ENCODE measurements at regions not wholly inside any gene's neighbourhood (a gene's known extent, or its start where the extent isn't known, plus 50 kb on each side); places are given as distances from the start of the nearest gene placed in this dataset.

DNA sequence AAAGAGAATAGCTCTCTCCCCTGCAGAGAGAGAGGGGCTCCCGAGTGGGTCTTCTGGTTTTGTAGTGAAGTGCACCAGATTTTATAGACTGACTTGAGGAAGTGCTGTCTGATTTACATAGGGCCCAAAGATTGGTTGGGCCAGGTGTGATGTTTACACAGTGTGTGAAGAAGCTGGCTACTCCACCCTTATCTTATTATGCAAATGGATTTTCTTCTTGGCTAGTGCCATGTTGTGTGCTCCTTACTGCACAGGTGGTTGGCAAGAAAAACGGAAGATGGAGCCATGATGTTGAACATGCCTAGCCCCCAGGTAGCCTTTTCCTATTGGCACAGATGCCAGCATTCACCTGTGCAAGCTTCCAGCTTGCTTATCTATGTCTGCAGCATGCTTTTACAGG lies 112.4 kb upstream of the ARHGAP24 start:
- Histone ChIP-seq H3K27me3 (no peaks in the 10 kb centered on the region), H3K27ac (replicated peaks in 1 of 4) (no peak overlapping the region), H3K36me3 (no peaks in the 10 kb centered on the region), H3K4me1 (no peaks in the 10 kb centered on the region), H3K4me3 (no peak overlapping the region), H3K9me3 (no peaks in the 10 kb centered on the region)
- no peak for DNase-seq (ENCODE audit: extremely low spot score)
- intact Hi-C loops (cut with DNase I) = no loop called here
- 82% methylated on average over 2 of the region's 2 CpGs for WGBS
- TF ChIP-seq, protein P1, sequence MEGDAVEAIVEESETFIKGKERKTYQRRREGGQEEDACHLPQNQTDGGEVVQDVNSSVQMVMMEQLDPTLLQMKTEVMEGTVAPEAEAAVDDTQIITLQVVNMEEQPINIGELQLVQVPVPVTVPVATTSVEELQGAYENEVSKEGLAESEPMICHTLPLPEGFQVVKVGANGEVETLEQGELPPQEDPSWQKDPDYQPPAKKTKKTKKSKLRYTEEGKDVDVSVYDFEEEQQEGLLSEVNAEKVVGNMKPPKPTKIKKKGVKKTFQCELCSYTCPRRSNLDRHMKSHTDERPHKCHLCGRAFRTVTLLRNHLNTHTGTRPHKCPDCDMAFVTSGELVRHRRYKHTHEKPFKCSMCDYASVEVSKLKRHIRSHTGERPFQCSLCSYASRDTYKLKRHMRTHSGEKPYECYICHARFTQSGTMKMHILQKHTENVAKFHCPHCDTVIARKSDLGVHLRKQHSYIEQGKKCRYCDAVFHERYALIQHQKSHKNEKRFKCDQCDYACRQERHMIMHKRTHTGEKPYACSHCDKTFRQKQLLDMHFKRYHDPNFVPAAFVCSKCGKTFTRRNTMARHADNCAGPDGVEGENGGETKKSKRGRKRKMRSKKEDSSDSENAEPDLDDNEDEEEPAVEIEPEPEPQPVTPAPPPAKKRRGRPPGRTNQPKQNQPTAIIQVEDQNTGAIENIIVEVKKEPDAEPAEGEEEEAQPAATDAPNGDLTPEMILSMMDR (IDR thresholded peaks at IDR 0.05) = no peak
- TF ChIP-seq EP300 (IDR thresholded peaks at IDR 0.05) (no peak), POLR2A (IDR thresholded peaks at IDR 0.05; ENCODE audit: low read depth) (no peak), POLR2AphosphoS5 (IDR thresholded peaks at IDR 0.05) (no peak)

DNA sequence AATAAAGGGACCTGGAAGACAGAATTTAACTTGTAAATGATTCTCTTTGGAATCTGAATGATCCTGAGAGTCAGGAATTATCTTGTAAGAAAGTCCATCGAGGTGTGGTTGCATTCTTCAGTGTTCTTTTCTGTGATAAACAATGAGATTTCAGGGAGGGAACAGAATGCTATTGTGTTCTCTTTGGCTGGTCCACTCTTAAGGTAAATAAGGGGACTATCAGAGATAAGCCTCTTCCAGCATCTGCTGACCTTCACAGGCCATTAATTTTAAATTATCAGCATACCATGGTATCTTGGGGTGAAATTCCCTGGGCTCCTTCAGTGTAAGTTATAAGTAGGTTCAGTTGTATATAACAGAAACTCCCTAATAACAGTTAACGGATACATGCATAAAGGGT lies 107.1 kb upstream of the ARHGAP24 start:
- no peak for DNase-seq (ENCODE audit: extremely low spot score)
- H3K4me1 ChIP-seq = peaks cover 0 to 4% (median 0%) of the 10 kb centered on the region in 4 donors
- TF ChIP-seq, protein P1 (IDR thresholded peaks at IDR 0.05) = no peak
- TF ChIP-seq POLR2AphosphoS5 (IDR thresholded peaks at IDR 0.05) (no peak), POLR2A (IDR thresholded peaks at IDR 0.05; ENCODE audit: low read depth) (no peak), EP300 (IDR thresholded peaks at IDR 0.05) (no peak)
- WGBS = 64% methylated on average over 2 of the region's 2 CpGs
- intact Hi-C loops (cut with DNase I) = no loop called here
- no peak overlapping the region for H3K4me3 ChIP-seq
- H3K36me3 ChIP-seq = no peaks in the 10 kb centered on the region
- no peak overlapping the region for H3K27ac ChIP-seq (replicated peaks in 1 of 4)
- no peaks in the 10 kb centered on the region for H3K9me3 ChIP-seq
- no peaks in the 10 kb centered on the region for H3K27me3 ChIP-seq

DNA sequence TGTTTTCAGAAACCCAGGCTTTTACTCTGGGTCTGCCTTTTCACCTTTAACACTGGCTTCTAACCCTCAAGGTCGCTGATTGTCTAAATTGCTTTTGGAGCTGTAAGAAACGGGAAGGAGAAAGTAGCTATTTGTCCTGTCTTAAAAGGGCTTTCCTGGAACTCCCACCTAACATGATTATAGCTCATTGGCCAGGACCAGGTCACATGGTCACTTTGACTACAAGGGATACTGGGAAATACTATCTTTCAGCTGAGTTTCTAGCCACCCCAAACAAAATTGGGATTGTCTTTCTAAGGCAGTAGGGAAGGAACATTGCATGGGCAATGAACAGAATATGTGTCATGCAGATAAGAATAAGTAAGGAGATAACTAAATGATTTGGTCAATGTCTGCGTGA lies 106.7 kb upstream of the ARHGAP24 start:
- intact Hi-C loops (cut with DNase I) = no loop called here

DNA sequence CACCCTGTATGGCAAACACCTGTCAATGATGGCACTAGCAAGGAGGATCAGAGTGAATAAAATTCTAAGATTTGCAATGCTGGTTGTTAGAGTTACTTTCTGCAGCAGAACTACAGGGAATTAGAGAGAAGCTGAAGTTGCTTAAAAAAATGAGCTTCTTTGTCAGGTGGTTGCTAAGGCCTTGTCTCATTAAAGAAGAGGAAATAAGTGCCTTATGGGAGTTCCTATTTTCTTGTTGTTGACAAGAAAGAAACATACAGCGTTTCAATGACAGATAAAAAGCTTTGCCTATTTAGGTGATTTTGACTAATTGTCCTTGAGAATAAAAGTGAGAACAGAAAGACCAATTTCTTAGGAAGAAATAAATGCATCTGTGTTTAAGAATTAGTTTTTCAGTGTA lies 106.0 kb upstream of the ARHGAP24 start:
- H3K9me3 ChIP-seq = no peaks in the 10 kb centered on the region
- no peak overlapping the region for H3K27ac ChIP-seq (replicated peaks in 1 of 4)
- H3K27me3 ChIP-seq = no peaks in the 10 kb centered on the region
- DNase-seq (ENCODE audit: extremely low spot score) = no peak
- no peaks in the 10 kb centered on the region for H3K36me3 ChIP-seq
- WGBS = 64% methylated on average over 1 of the region's 1 CpG
- H3K4me1 ChIP-seq = peaks cover 0 to 4% (median 0%) of the 10 kb centered on the region in 4 donors
- intact Hi-C loops (cut with DNase I) = no loop called here
- H3K4me3 ChIP-seq = no peak overlapping the region
- TF ChIP-seq POLR2A (IDR thresholded peaks at IDR 0.05; ENCODE audit: low read depth) (no peak), EP300 (IDR thresholded peaks at IDR 0.05) (no peak), POLR2AphosphoS5 (IDR thresholded peaks at IDR 0.05) (no peak)
- TF ChIP-seq, protein P1 (IDR thresholded peaks at IDR 0.05) = no peak

More for the DNA sequence above, 106.7 kb upstream of the ARHGAP24 start:
- 72% methylated on average over 3 of the region's 3 CpGs for WGBS
- no peak for TF ChIP-seq POLR2AphosphoS5 (IDR thresholded peaks at IDR 0.05)
- TF ChIP-seq, protein P1 (IDR thresholded peaks at IDR 0.05) = no peak
- TF ChIP-seq POLR2A (IDR thresholded peaks at IDR 0.05; ENCODE audit: low read depth) = no peak
- TF ChIP-seq EP300 (IDR thresholded peaks at IDR 0.05) = no peak
- Histone ChIP-seq H3K4me3 (no peak overlapping the region), H3K27me3 (no peaks in the 10 kb centered on the region), H3K27ac (replicated peaks in 1 of 4) (no peak overlapping the region), H3K4me1 (peaks cover 0 to 4% (median 0%) of the 10 kb centered on the region in 4 donors), H3K36me3 (no peaks in the 10 kb centered on the region), H3K9me3 (no peaks in the 10 kb centered on the region)
- DNase-seq (ENCODE audit: extremely low spot score) = no peak

DNA sequence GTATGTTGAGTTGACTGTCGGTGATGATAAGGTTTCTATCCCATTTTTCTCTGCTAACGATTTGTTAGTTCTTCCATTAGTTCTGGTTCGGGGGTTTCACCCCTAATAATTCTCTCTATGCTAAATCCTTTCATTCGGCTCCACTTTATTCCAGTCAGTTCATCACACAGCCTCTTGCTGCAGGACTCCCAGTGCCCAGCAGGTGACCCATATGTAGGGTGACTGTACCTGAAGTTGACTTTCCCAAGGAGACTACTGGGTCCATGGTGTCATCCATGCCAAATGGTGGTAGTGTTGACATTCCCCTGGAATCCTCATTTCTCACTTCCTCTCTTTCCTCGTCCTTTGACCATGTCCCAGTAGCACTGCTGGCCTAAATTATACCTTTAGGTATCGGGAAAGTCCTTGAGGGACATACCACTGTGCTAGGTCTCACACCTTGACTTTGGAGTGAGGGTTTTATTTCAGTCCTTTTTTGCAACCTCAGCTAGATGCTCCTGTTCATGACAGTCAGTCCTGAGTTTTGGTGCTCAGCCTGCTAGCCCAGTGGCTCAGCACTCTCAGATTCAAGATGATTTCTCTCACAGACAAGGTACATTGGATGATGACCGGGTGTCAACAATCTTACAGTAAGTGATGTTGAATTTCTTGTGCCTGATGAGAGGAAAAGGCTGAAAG lies 105.1 kb upstream of the ARHGAP24 start:
- intact Hi-C loops (cut with DNase I) = no loop called here
- Histone ChIP-seq H3K9me3 (no peaks in the 10 kb centered on the region), H3K27ac (replicated peaks in 1 of 4) (no peak overlapping the region), H3K27me3 (no peaks in the 10 kb centered on the region), H3K36me3 (no peaks in the 10 kb centered on the region), H3K4me3 (no peak overlapping the region), H3K4me1 (peaks cover 0 to 4% (median 0%) of the 10 kb centered on the region in 4 donors)
- TF ChIP-seq EP300 (IDR thresholded peaks at IDR 0.05) = no peak
- TF ChIP-seq POLR2A (IDR thresholded peaks at IDR 0.05; ENCODE audit: low read depth) = no peak
- no peak for TF ChIP-seq POLR2AphosphoS5 (IDR thresholded peaks at IDR 0.05)
- TF ChIP-seq, protein P1 (IDR thresholded peaks at IDR 0.05) = no peak
- 76% methylated on average over 7 of the region's 7 CpGs for WGBS
- DNase-seq (ENCODE audit: extremely low spot score) = no peak

Measured in esophagus muscularis mucosa (tissue), 4 donors.